ENCODE measurements at regions not wholly inside any gene's neighbourhood (a gene's known extent, or its start where the extent isn't known, plus 50 kb on each side); places are given as distances from the start of the nearest gene placed in this dataset.

DNA sequence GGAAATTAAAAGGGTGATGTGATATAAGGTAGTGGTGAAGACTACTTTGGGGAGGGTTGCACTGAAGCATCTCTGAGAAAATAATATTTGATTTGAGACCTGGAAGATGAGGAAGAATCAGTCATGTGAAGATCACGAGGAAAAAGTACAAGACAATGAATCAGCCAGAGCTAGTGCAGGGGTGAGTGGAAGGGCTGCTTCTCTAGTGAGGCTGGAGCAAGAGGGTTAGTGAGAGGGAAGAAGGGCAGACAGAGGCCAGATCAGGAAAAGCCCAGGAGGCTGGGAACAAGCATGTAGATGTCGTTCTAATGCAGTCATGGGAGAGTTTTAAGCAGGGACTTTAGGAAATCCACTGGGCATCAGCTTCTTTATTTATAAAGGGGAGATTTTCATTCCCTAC, 504.2 kb upstream of the SALL1 start (continued):
- TF ChIP-seq, protein P1, sequence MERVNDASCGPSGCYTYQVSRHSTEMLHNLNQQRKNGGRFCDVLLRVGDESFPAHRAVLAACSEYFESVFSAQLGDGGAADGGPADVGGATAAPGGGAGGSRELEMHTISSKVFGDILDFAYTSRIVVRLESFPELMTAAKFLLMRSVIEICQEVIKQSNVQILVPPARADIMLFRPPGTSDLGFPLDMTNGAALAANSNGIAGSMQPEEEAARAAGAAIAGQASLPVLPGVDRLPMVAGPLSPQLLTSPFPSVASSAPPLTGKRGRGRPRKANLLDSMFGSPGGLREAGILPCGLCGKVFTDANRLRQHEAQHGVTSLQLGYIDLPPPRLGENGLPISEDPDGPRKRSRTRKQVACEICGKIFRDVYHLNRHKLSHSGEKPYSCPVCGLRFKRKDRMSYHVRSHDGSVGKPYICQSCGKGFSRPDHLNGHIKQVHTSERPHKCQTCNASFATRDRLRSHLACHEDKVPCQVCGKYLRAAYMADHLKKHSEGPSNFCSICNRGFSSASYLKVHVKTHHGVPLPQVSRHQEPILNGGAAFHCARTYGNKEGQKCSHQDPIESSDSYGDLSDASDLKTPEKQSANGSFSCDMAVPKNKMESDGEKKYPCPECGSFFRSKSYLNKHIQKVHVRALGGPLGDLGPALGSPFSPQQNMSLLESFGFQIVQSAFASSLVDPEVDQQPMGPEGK (CRISPR knock-in tag; IDR thresholded peaks at IDR 0.05; ENCODE audit: borderline replicate concordance) = no peak

DNA sequence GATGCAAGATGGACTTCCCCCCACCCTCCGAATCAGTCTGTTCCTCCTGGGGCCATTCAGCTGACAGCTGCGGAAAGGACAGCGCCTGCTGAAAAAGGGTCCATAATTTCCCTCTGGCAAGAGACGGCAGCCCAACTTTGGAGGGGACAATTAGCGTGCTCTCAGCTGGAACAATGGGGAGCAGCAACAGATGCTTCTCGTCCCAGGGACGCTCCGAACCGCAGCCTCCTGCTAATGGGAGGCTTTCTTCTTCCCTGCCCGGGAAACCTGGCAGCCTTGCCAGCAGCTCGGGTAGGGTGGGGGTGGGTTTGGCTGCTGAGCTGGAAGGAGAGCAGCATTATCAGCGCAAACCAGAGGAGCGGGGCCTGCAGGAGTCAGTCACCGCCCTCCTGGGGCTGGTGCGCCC, 500.0 kb upstream of the SALL1 start:
- no peak for TF ChIP-seq PPARA (CRISPR knock-in tag; IDR thresholded peaks at IDR 0.05; ENCODE audit: borderline replicate concordance)
- TF ChIP-seq CSDC2 (CRISPR knock-in tag; IDR thresholded peaks at IDR 0.05) = no peak
- no peak for TF ChIP-seq ZNF8 (CRISPR knock-in tag; IDR thresholded peaks at IDR 0.05)
- no peak for TF ChIP-seq ZNF565 (CRISPR knock-in tag; conservative IDR thresholded peaks at IDR 0.05; ENCODE audit: low read depth)
- TF ChIP-seq ZFP3 (CRISPR knock-in tag; IDR thresholded peaks at IDR 0.05) = no peak
- no peak for TF ChIP-seq ISL1 (CRISPR knock-in tag; IDR thresholded peaks at IDR 0.05)
- no peak for TF ChIP-seq RARB (CRISPR knock-in tag; IDR thresholded peaks at IDR 0.05)
- TF ChIP-seq OSR1 (CRISPR knock-in tag; IDR thresholded peaks at IDR 0.05) = no peak
- no peak for TF ChIP-seq TCF4 (CRISPR knock-in tag; IDR thresholded peaks at IDR 0.05; ENCODE audit: borderline replicate concordance)
- TF ChIP-seq ESRRG (CRISPR knock-in tag; IDR thresholded peaks at IDR 0.05) = no peak
- TF ChIP-seq, protein P2, sequence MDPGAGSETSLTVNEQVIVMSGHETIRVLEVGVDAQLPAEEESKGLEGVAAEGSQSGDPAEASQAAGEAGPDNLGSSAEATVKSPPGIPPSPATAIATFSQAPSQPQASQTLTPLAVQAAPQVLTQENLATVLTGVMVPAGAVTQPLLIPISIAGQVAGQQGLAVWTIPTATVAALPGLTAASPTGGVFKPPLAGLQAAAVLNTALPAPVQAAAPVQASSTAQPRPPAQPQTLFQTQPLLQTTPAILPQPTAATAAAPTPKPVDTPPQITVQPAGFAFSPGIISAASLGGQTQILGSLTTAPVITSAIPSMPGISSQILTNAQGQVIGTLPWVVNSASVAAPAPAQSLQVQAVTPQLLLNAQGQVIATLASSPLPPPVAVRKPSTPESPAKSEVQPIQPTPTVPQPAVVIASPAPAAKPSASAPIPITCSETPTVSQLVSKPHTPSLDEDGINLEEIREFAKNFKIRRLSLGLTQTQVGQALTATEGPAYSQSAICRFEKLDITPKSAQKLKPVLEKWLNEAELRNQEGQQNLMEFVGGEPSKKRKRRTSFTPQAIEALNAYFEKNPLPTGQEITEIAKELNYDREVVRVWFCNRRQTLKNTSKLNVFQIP (CRISPR knock-in tag; IDR thresholded peaks at IDR 0.05; ENCODE audit: borderline replicate concordance, low read depth) = no peak
- TF ChIP-seq GLIS3 (CRISPR knock-in tag; IDR thresholded peaks at IDR 0.05) = no peak
- no peak for TF ChIP-seq ZNF70 (CRISPR knock-in tag; IDR thresholded peaks at IDR 0.05)
- no peak for TF ChIP-seq BACH2 (CRISPR knock-in tag; IDR thresholded peaks at IDR 0.05; ENCODE audit: borderline replicate concordance)
- TF ChIP-seq ZC3H10 (CRISPR knock-in tag; IDR thresholded peaks at IDR 0.05) = no peak
- no peak for ATAC-seq

- TF ChIP-seq GLIS3 (CRISPR knock-in tag; IDR thresholded peaks at IDR 0.05) (no peak), ZNF565 (CRISPR knock-in tag; conservative IDR thresholded peaks at IDR 0.05; ENCODE audit: low read depth) (no peak), SNAI2 (CRISPR knock-in tag; IDR thresholded peaks at IDR 0.05) (no peak), TOX (CRISPR knock-in tag; IDR thresholded peaks at IDR 0.05; ENCODE audit: borderline replicate concordance) (no peak), ARNTL (CRISPR knock-in tag; IDR thresholded peaks at IDR 0.05; ENCODE audit: borderline replicate concordance, low read depth) (no peak), ZNF8 (CRISPR knock-in tag; IDR thresholded peaks at IDR 0.05) (no peak), TCF4 (CRISPR knock-in tag; IDR thresholded peaks at IDR 0.05; ENCODE audit: borderline replicate concordance) (no peak), CSDC2 (CRISPR knock-in tag; IDR thresholded peaks at IDR 0.05) (no peak), PPARA (CRISPR knock-in tag; IDR thresholded peaks at IDR 0.05; ENCODE audit: borderline replicate concordance) (no peak), ESRRG (CRISPR knock-in tag; IDR thresholded peaks at IDR 0.05) (no peak), RARB (CRISPR knock-in tag; IDR thresholded peaks at IDR 0.05) (no peak), ZFP3 (CRISPR knock-in tag; IDR thresholded peaks at IDR 0.05) (no peak), BACH2 (CRISPR knock-in tag; IDR thresholded peaks at IDR 0.05; ENCODE audit: borderline replicate concordance) (no peak), ZC3H10 (CRISPR knock-in tag; IDR thresholded peaks at IDR 0.05) (no peak), ISL1 (CRISPR knock-in tag; IDR thresholded peaks at IDR 0.05) (no peak)
- TF ChIP-seq, protein P3, sequence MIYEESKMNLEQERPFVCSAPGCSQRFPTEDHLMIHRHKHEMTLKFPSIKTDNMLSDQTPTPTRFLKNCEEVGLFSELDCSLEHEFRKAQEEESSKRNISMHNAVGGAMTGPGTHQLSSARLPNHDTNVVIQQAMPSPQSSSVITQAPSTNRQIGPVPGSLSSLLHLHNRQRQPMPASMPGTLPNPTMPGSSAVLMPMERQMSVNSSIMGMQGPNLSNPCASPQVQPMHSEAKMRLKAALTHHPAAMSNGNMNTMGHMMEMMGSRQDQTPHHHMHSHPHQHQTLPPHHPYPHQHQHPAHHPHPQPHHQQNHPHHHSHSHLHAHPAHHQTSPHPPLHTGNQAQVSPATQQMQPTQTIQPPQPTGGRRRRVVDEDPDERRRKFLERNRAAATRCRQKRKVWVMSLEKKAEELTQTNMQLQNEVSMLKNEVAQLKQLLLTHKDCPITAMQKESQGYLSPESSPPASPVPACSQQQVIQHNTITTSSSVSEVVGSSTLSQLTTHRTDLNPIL (CRISPR knock-in tag; IDR thresholded peaks at IDR 0.05; ENCODE audit: low read depth) = no peak
- TF ChIP-seq, protein P2 (CRISPR knock-in tag; IDR thresholded peaks at IDR 0.05; ENCODE audit: borderline replicate concordance, low read depth) = no peak
- TF ChIP-seq, protein P4, sequence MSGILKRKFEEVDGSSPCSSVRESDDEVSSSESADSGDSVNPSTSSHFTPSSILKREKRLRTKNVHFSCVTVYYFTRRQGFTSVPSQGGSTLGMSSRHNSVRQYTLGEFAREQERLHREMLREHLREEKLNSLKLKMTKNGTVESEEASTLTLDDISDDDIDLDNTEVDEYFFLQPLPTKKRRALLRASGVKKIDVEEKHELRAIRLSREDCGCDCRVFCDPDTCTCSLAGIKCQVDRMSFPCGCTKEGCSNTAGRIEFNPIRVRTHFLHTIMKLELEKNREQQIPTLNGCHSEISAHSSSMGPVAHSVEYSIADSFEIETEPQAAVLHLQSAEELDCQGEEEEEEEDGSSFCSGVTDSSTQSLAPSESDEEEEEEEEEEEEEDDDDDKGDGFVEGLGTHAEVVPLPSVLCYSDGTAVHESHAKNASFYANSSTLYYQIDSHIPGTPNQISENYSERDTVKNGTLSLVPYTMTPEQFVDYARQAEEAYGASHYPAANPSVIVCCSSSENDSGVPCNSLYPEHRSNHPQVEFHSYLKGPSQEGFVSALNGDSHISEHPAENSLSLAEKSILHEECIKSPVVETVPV (CRISPR knock-in tag; IDR thresholded peaks at IDR 0.05) = no peak
- TF ChIP-seq, protein P1 (CRISPR knock-in tag; IDR thresholded peaks at IDR 0.05; ENCODE audit: borderline replicate concordance) = no peak
- ATAC-seq = no peak
Observed at GRCh38 chr16:51649631-51650030, 498.6 kb upstream of the SALL1 start.
